ENCODE measurements at regions not wholly inside any gene's neighbourhood (a gene's known extent, or its start where the extent isn't known, plus 50 kb on each side); places are given as distances from the start of the nearest gene placed in this dataset.

- Histone ChIP-seq H3K27ac (no peak overlapping the region), H3K9me3 (no peaks in the 10 kb centered on the region), H3K27me3 (no peaks in the 10 kb centered on the region), H3K4me3 (no peak overlapping the region), H3K36me3 (no peaks in the 10 kb centered on the region), H3K4me1 (ENCODE audit: insufficient read depth) (peaks cover 10% of the 10 kb centered on the region)
- no peak for TF ChIP-seq CTCF (IDR thresholded peaks at IDR 0.05)
- no peak for TF ChIP-seq POLR2A (IDR thresholded peaks at IDR 0.05)
- TF ChIP-seq EP300 (IDR thresholded peaks at IDR 0.05) = no peak
- DNase-seq = no peak
- WGBS, 3 donors = 82 to 94% (median 86%) methylated on average over 2 of the region's 2 CpGs
- intact Hi-C loops (cut with DNase I) = no loop called here
These were observed 705.9 kb downstream of the MAFB start for GRCh38 chr20:39983183-39983582.

- H3K4me3 ChIP-seq = no peak overlapping the region
- H3K27me3 ChIP-seq = no peaks in the 10 kb centered on the region
- TF ChIP-seq EP300 (IDR thresholded peaks at IDR 0.05) = no peak
- TF ChIP-seq CTCF (IDR thresholded peaks at IDR 0.05) = no peak
- no peak for TF ChIP-seq POLR2A (IDR thresholded peaks at IDR 0.05)
- intact Hi-C loops (cut with DNase I) = no loop called here
- H3K27ac ChIP-seq = no peak overlapping the region
- no peaks in the 10 kb centered on the region for H3K4me1 ChIP-seq (ENCODE audit: insufficient read depth)
- WGBS, 3 donors = 80 to 97% (median 90%) methylated on average over 6 of the region's 6 CpGs
- DNase-seq = no peak
- no peaks in the 10 kb centered on the region for H3K36me3 ChIP-seq
- H3K9me3 ChIP-seq = no peaks in the 10 kb centered on the region
These were observed 714.0 kb downstream of the MAFB start for GRCh38 chr20:39974966-39975501.

GRCh38 chr20:39968495-39968894 lies 720.5 kb downstream of the MAFB start:
- intact Hi-C loops (cut with DNase I) = no loop called here
- Histone ChIP-seq H3K36me3 (no peaks in the 10 kb centered on the region), H3K4me1 (ENCODE audit: insufficient read depth) (no peaks in the 10 kb centered on the region), H3K27me3 (no peaks in the 10 kb centered on the region), H3K4me3 (no peak overlapping the region), H3K27ac (no peak overlapping the region), H3K9me3 (no peaks in the 10 kb centered on the region)
- TF ChIP-seq CTCF (IDR thresholded peaks at IDR 0.05) = no peak
- no peak for TF ChIP-seq POLR2A (IDR thresholded peaks at IDR 0.05)
- no peak for TF ChIP-seq EP300 (IDR thresholded peaks at IDR 0.05)
- no peak for DNase-seq
- 89 to 95% (median 91%) methylated on average over 2 of the region's 2 CpGs for WGBS, 3 donors

GRCh38 chr20:39967806-39968205 lies 721.2 kb downstream of the MAFB start:
- Histone ChIP-seq H3K4me3 (no peak overlapping the region), H3K27me3 (no peaks in the 10 kb centered on the region), H3K9me3 (no peaks in the 10 kb centered on the region), H3K27ac (no peak overlapping the region), H3K36me3 (no peaks in the 10 kb centered on the region), H3K4me1 (ENCODE audit: insufficient read depth) (no peaks in the 10 kb centered on the region)
- DNase-seq = no peak
- intact Hi-C loops (cut with DNase I) = no loop called here
- TF ChIP-seq EP300 (IDR thresholded peaks at IDR 0.05) (no peak), POLR2A (IDR thresholded peaks at IDR 0.05) (no peak), CTCF (IDR thresholded peaks at IDR 0.05) (no peak)

Data from ovary (tissue), 7 donors.